Neural cell (in vitro differentiated cells): ENCODE measurements at regions not wholly inside any gene's neighbourhood (a gene's known extent, or its start where the extent isn't known, plus 50 kb on each side); places are given as distances from the start of the nearest gene placed in this dataset.

ENCODE experiments used
- H2AFZ ChIP-seq: fragments of 200-600, 300-800 bp; sonication (generic), shearing (Covaris generic); 2 replicates; pipeline ENCODE4 v1.6.0; 2014; ENCODE audit warnings: low read depth, mild to moderate bottlenecking, antibody characterized with exemption, low read length, moderate library complexity
- H3F3A ChIP-seq: fragments of 200-600 bp; shearing (Covaris generic); 2 replicates; pipeline ENCODE4 v1.6.1; 2016; ENCODE audit warnings: mild to moderate bottlenecking, moderate library complexity, mixed read lengths, antibody characterized with exemption, low read length; ENCODE audit not compliant: insufficient read depth, poor library complexity, severe bottlenecking
- H3K27ac ChIP-seq: fragments of 200-600, 300-800 bp; sonication (generic), shearing (Covaris generic); 2 replicates; pipeline ENCODE4 v1.5.1; 2014; ENCODE audit warnings: mild to moderate bottlenecking, low read length, moderate library complexity
- H3K27me3 ChIP-seq: fragments of 300-800, 200-600 bp; sonication (generic), shearing (Covaris generic); 2 replicates; pipeline ENCODE4 v1.6.0; 2014; ENCODE audit warnings: mild to moderate bottlenecking, low read depth, low read length, moderate library complexity; ENCODE audit not compliant: insufficient read depth
- H3K36me3 ChIP-seq: fragments of 300-800, 200-600 bp; sonication (generic), shearing (Covaris generic); 2 replicates; pipeline ENCODE4 v1.5.1; 2014; ENCODE audit warnings: mild to moderate bottlenecking, antibody characterized with exemption, low read length, moderate library complexity; ENCODE audit not compliant: insufficient read depth
- H3K4me2 ChIP-seq: fragments of 300-800, 200-600 bp; sonication (generic), shearing (Covaris generic); 2 replicates; pipeline ENCODE4 v1.6.0; 2014; ENCODE audit warnings: mild to moderate bottlenecking, low read length
- H3K4me3 ChIP-seq: fragments of 300-800, 200-600 bp; sonication (generic), shearing (Covaris generic); 2 replicates; pipeline ENCODE4 v1.5.1; 2014; ENCODE audit warnings: mild to moderate bottlenecking, low read length, moderate library complexity
- H3K79me2 ChIP-seq: fragments of 200-600 bp; shearing (Covaris generic); replicated peaks from 2 replicates; pipeline ENCODE4 v1.6.0; 2014; ENCODE audit warnings: mild to moderate bottlenecking, low read length, moderate library complexity; ENCODE audit not compliant: insufficient read depth
- H3K9ac ChIP-seq: fragments of 300-800, 200-600 bp; sonication (generic), shearing (Covaris generic); 2 replicates; pipeline ENCODE4 v1.6.1; 2016; ENCODE audit warnings: mild to moderate bottlenecking, low read length, mixed read lengths
- H3K9me2 ChIP-seq: fragments of 200-600 bp; shearing (Covaris generic); 2 replicates; pipeline ENCODE4 v1.6.1; 2016; ENCODE audit warnings: mild to moderate bottlenecking, low read length, mixed read lengths; ENCODE audit not compliant: insufficient read depth
- H3K9me3 ChIP-seq: fragments of 200-600, 300-800 bp; sonication (generic), shearing (Covaris generic); 2 replicates; pipeline ENCODE4 v1.6.1; 2016; ENCODE audit warnings: mild to moderate bottlenecking, mixed run types, low read length, moderate library complexity, mixed read lengths
- H4K20me1 ChIP-seq: fragments of 200-600 bp; shearing (Covaris generic); 2 replicates; pipeline ENCODE4 v1.6.1; 2016; ENCODE audit warnings: mild to moderate bottlenecking, mixed run types; ENCODE audit not compliant: insufficient read depth
- CTCF ChIP-seq: fragments of 450-650 bp; IDR thresholded peaks from 2 replicates; pipeline ENCODE4 v1.5.1; 2014; ENCODE audit warnings: antibody characterized with exemption, mild to moderate bottlenecking, moderate library complexity; ENCODE audit not compliant: poor library complexity, severe bottlenecking
- EP300 ChIP-seq: fragments of 450-650 bp; conservative IDR thresholded peaks from 2 replicates; pipeline ENCODE4 v1.6.1; 2014; ENCODE audit warnings: antibody characterized with exemption, mild to moderate bottlenecking, moderate library complexity; ENCODE audit not compliant: poor library complexity, severe bottlenecking
- EZH2 ChIP-seq: fragments of 200-600, 300-800 bp; shearing (Covaris generic), sonication (generic); IDR thresholded peaks from 2 replicates; pipeline ENCODE4 v1.6.1; 2014; ENCODE audit warnings: antibody characterized with exemption, low read length, borderline replicate concordance, mild to moderate bottlenecking; ENCODE audit not compliant: insufficient read depth, poor library complexity, severe bottlenecking
- MXI1 ChIP-seq: fragments of 450-650 bp; conservative IDR thresholded peaks from 2 replicates; pipeline ENCODE4 v1.6.1; 2014; ENCODE audit warnings: antibody characterized with exemption, mild to moderate bottlenecking; ENCODE audit not compliant: poor library complexity, severe bottlenecking
- POLR2AphosphoS5 ChIP-seq: IDR thresholded peaks from 2 replicates; pipeline ENCODE4 v1.6.1; 2012
- RAD21 ChIP-seq: fragments of 450-650 bp; conservative IDR thresholded peaks from 2 replicates; pipeline ENCODE4 v1.6.1; 2014; ENCODE audit warnings: antibody characterized with exemption, mild to moderate bottlenecking, moderate library complexity
- REST ChIP-seq: IDR thresholded peaks from 2 replicates; pipeline ENCODE4 v1.6.1; 2012; ENCODE audit warnings: borderline replicate concordance
- SMC3 ChIP-seq: fragments of 450-650 bp; conservative IDR thresholded peaks from 2 replicates; pipeline ENCODE4 v1.6.1; 2014; ENCODE audit warnings: antibody characterized with exemption, mild to moderate bottlenecking, moderate library complexity; ENCODE audit not compliant: poor library complexity
- TAF1 ChIP-seq: IDR thresholded peaks from 2 replicates; pipeline ENCODE4 v1.6.1; 2012; ENCODE audit warnings: low read depth

- H2AFZ ChIP-seq = no peak overlapping the region
- no peak overlapping the region for H3K4me3 ChIP-seq
- H3K4me2 ChIP-seq = no peak overlapping the region
- H3K9ac ChIP-seq = no peak overlapping the region
- no peaks in the 10 kb centered on the region for H3K27me3 ChIP-seq
- H4K20me1 ChIP-seq = no peaks in the 10 kb centered on the region
- no peaks in the 10 kb centered on the region for H3F3A ChIP-seq
- no peaks in the 10 kb centered on the region for H3K36me3 ChIP-seq
- no peaks in the 10 kb centered on the region for H3K9me2 ChIP-seq
- H3K27ac ChIP-seq = no peak overlapping the region
- H3K9me3 ChIP-seq = no peaks in the 10 kb centered on the region
- TF ChIP-seq RAD21 (no peak), MXI1 (no peak), EZH2 (no peak), SMC3 (no peak), CTCF (no peak), POLR2AphosphoS5 (no peak), EP300 (no peak), TAF1 (no peak), REST (no peak)
- H3K79me2 ChIP-seq = no peaks in the 10 kb centered on the region
Observed at GRCh38 chr2:217650229-217650628, 352.6 kb downstream of the TNS1 start.

- Histone ChIP-seq H3K9me2 (no peaks in the 10 kb centered on the region), H3F3A (peaks cover 3% of the 10 kb centered on the region), H3K4me3 (no peak overlapping the region), H3K9me3 (no peaks in the 10 kb centered on the region), H3K9ac (no peak overlapping the region), H2AFZ (no peak overlapping the region), H3K4me2 (no peak overlapping the region), H3K27me3 (no peaks in the 10 kb centered on the region), H3K79me2 (no peaks in the 10 kb centered on the region), H3K36me3 (no peaks in the 10 kb centered on the region), H3K27ac (no peak overlapping the region), H4K20me1 (no peaks in the 10 kb centered on the region)
- TF ChIP-seq REST = no peak
- no peak for TF ChIP-seq POLR2AphosphoS5
- no peak for TF ChIP-seq RAD21
- TF ChIP-seq EZH2 = no peak
- TF ChIP-seq TAF1 = no peak
- no peak for TF ChIP-seq EP300
- no peak for TF ChIP-seq SMC3
- no peak for TF ChIP-seq CTCF
- TF ChIP-seq MXI1 = no peak
Observed at GRCh38 chr2:217647925-217648324, 354.9 kb downstream of the TNS1 start.
